K562 (cell line): ENCODE measurements at regions not wholly inside any gene's neighbourhood (a gene's known extent, or its start where the extent isn't known, plus 50 kb on each side); places are given as distances from the start of the nearest gene placed in this dataset.

Source experiments
- ATAC-seq: fragments of 200-7000 bp; cut with Tn5 transposase; 3 replicates; pipeline ENCODE4 v1.9.1; 2020; ENCODE audit warnings: moderate library complexity
- BruUV-seq: library from RNA; stranded (reverse); fragments of 400-500 nt; replicated peaks from 2 replicates; lab custom pipeline; 2021; lab: Mats Ljungman, UMichigan
- CTCF ChIA-PET: fragments of 300-600 bp; formaldehyde crosslinking; extraction: SDS; loops from one replicate; lab custom pipeline; 2021; ENCODE audit warnings: low intra/inter-chr PET ratio; lab: Yijun Ruan, JAX
- POLR2A ChIA-PET: fragments of 300-600, 350-650 bp; sonication (Branson Sonifier 250); formaldehyde crosslinking; extraction: SDS; loops from one replicate; lab custom pipeline; 2021; ENCODE audit warnings: antibody characterized with exemption, inconsistent platforms; lab: Yijun Ruan, JAX
- DNase-seq, 4 experiments: peaks; one replicate each; pipeline versions ENCODE4 v3.0.0 to v3.0.0-alpha.2; 2011 to 2018; ENCODE audit warnings: low spot score in 3 of 4, mixed read lengths in 3 of 4; ENCODE audit errors: extremely low read depth in 1 of 4
- FAIRE-seq: peaks from 2 replicates; lab custom pipeline; 2011; peaks lifted over from hg19 to GRCh38; lab: Jason Lieb, UNC
- H2AFZ ChIP-seq: 2 replicates; pipeline ENCODE4 v1.6.0; 2011; ENCODE audit warnings: low read depth, low read length, control low read depth, inconsistent platforms
- H3K27ac ChIP-seq: fragments of 200-600 bp; 3 replicates; pipeline ENCODE4 v1.8.0; 2011; ENCODE audit warnings: low read depth, mild to moderate bottlenecking, control low read depth, inconsistent platforms, low read length, moderate library complexity, mixed read lengths; ENCODE audit errors: extremely low read depth
- H3K27me3 ChIP-seq, 2 experiments: fragments of 300-600 bp in 1 of 2; 2 replicates in 1 of 2; 3 replicates in 1 of 2; pipeline versions ENCODE4 v1.6.0 to v1.8.0; 2011; ENCODE audit warnings: inconsistent platforms in 2 of 2, low read length in 2 of 2, mild to moderate bottlenecking in 1 of 2, mixed read lengths in 1 of 2, moderate library complexity in 1 of 2; ENCODE audit not compliant: control insufficient read depth in 2 of 2, insufficient read depth in 2 of 2
- H3K36me3 ChIP-seq: fragments of 300-600 bp; 3 replicates; pipeline ENCODE4 v1.8.0; 2011; ENCODE audit warnings: mild to moderate bottlenecking, low read length, inconsistent platforms; ENCODE audit not compliant: control insufficient read depth, insufficient read depth
- H3K4me1 ChIP-seq, 2 experiments: fragments of 200-600 bp in 1 of 2; replicated peaks in 1 of 2; 2 replicates in 1 of 2; 3 replicates in 1 of 2; pipeline versions ENCODE4 v1.5.1 to v1.8.0; 2011; ENCODE audit warnings: inconsistent platforms in 2 of 2, low read length in 2 of 2, mild to moderate bottlenecking in 1 of 2, mixed read lengths in 1 of 2, moderate library complexity in 1 of 2; ENCODE audit not compliant: control insufficient read depth in 2 of 2, insufficient read depth in 2 of 2
- H3K4me2 ChIP-seq: 2 replicates; pipeline ENCODE4 v1.6.1; 2011; ENCODE audit warnings: low read length, control low read depth, inconsistent platforms, mixed read lengths; ENCODE audit not compliant: insufficient read depth
- H3K4me3 ChIP-seq: fragments of 200-600 bp; sonication (generic), shearing (Covaris generic); 2 replicates; pipeline ENCODE4 v1.5.1; 2016; ENCODE audit warnings: control low read depth, inconsistent platforms
- H3K79me2 ChIP-seq: fragments of 200-600 bp; 3 replicates; pipeline ENCODE4 v1.8.0; 2011; ENCODE audit warnings: low read length, inconsistent platforms; ENCODE audit not compliant: control insufficient read depth, insufficient read depth
- H3K9ac ChIP-seq, 2 experiments: 2 replicates each; pipeline versions ENCODE4 v1.6.0 to v1.6.1; 2011; ENCODE audit warnings: low read depth in 2 of 2, low read length in 2 of 2, control low read depth in 1 of 2, inconsistent platforms in 1 of 2, mild to moderate bottlenecking in 1 of 2, mixed read lengths in 1 of 2; ENCODE audit not compliant: insufficient read depth in 1 of 2
- H3K9me1 ChIP-seq: one replicate; pipeline ENCODE4 v1.6.0; 2011; ENCODE audit warnings: inconsistent platforms, mild to moderate bottlenecking, low read length, moderate library complexity; ENCODE audit not compliant: control insufficient read depth, insufficient read depth
- H3K9me3 ChIP-seq: replicated peaks from 2 replicates; pipeline ENCODE4 v1.5.1; 2011; ENCODE audit warnings: low read depth, low read length, inconsistent platforms; ENCODE audit not compliant: control insufficient read depth, insufficient read depth
- H4K20me1 ChIP-seq: replicated peaks from 2 replicates; pipeline ENCODE4 v1.6.1; 2011; ENCODE audit warnings: low read length, inconsistent platforms, mixed read lengths; ENCODE audit not compliant: control insufficient read depth, insufficient read depth
- CBX2 ChIP-seq: fragments of 200-600 bp; sonication (generic); IDR thresholded peaks from one replicate; pipeline ENCODE4 v1.6.1; 2012; ENCODE audit warnings: mild to moderate bottlenecking, low read length, inconsistent platforms; ENCODE audit not compliant: insufficient read depth, poor library complexity, severe bottlenecking
- MEF2A ChIP-seq: IDR thresholded peaks from 2 replicates; pipeline ENCODE4 v1.6.1; 2011; ENCODE audit warnings: low read depth, mild to moderate bottlenecking, low read length, moderate library complexity; ENCODE audit not compliant: control insufficient read depth
- MTA2 ChIP-seq: fragments of 450-650 bp; IDR thresholded peaks from 2 replicates; pipeline ENCODE4 v1.6.1; 2016; ENCODE audit warnings: low read depth
- NFYB ChIP-seq: IDR thresholded peaks from 2 replicates; pipeline ENCODE4 v1.6.1; 2011; ENCODE audit warnings: mild to moderate bottlenecking, moderate library complexity; ENCODE audit not compliant: insufficient read length; ENCODE audit errors: extremely low read depth
- NR3C1 ChIP-seq: sonication (generic); formaldehyde crosslinking; IDR thresholded peaks from 2 replicates; pipeline ENCODE4 v1.8.1; 2022; ENCODE audit warnings: missing genetic modification reagents
- SMARCC2 ChIP-seq: fragments of 450-650 bp; IDR thresholded peaks from 2 replicates; pipeline ENCODE4 v1.6.1; 2017; ENCODE audit warnings: antibody characterized with exemption, moderate library complexity, mild to moderate bottlenecking, low read depth
- WGBS: fragments of 100-300 bp; shearing (Covaris generic); methylation state at CpG from one replicate; pipeline ENCODE4 v1.1.6; 2016; ENCODE audit warnings: low coverage, mixed read lengths; ENCODE audit not compliant: insufficient coverage; ENCODE audit errors: missing lambda C conversion rate; 5-methylcytosine and 5-hydroxymethylcytosine counted together
- in situ Hi-C: fragments of 300-500 bp; cut with MboI; formaldehyde crosslinking; loops from 4 replicates; pipeline ENCODE4 v1.15.0; 2018; ENCODE audit warnings: inconsistent platforms, mixed read lengths
- intact Hi-C: fragments of 100-400 bp; cut with micrococcal nuclease; formaldehyde crosslinking; loops from 2 replicates; pipeline ENCODE4 v1.14.2; 2022
- TF ChIP-seq, protein P1 (sequence below): sonication (generic); formaldehyde crosslinking; IDR thresholded peaks from 2 replicates; pipeline ENCODE4 v1.8.1; 2023; ENCODE audit warnings: mild to moderate bottlenecking, missing genetic modification reagents
- TF ChIP-seq, protein P2 (sequence below): fragments of 250-450 bp; sonication (Bioruptor Pico); IDR thresholded peaks from 2 replicates; pipeline ENCODE4 v1.8.0; 2021; ENCODE audit warnings: borderline replicate concordance, mild to moderate bottlenecking, moderate library complexity; ENCODE audit not compliant: poor library complexity, severe bottlenecking
- TF ChIP-seq, protein P3 (sequence below): fragments of 250-450 bp; sonication (Bioruptor Pico); IDR thresholded peaks from 2 replicates; pipeline ENCODE4 v1.4.0; 2020; ENCODE audit warnings: mild to moderate bottlenecking, moderate library complexity
- TF ChIP-seq, protein P4 (sequence below): fragments of 200-800 bp; sonication (Bioruptor generic); IDR thresholded peaks from 2 replicates; pipeline ENCODE4 v1.6.1; 2017; ENCODE audit warnings: missing genetic modification characterization, missing compliant biosample characterization

DNA sequence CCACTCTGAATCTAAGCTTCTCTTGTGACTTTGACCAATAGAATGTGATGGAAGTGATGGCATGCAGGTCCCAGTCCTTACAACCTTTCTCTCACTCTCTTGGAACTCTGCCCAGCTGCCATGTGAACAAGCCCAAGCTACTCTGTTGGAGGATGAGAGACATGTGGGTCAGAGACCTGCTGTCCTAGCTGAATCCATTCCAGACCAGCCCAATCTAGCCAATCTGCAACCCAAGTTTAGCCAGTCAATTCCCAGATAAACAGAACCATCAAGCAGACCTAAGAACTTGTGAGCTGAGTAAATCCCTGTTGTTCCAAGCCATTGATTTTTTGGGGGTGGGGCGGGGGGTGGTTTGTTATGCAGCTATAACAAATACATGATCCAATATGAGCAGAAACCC is 69.2 kb upstream of the GRK3 start (continued):
- TF ChIP-seq, protein P1, sequence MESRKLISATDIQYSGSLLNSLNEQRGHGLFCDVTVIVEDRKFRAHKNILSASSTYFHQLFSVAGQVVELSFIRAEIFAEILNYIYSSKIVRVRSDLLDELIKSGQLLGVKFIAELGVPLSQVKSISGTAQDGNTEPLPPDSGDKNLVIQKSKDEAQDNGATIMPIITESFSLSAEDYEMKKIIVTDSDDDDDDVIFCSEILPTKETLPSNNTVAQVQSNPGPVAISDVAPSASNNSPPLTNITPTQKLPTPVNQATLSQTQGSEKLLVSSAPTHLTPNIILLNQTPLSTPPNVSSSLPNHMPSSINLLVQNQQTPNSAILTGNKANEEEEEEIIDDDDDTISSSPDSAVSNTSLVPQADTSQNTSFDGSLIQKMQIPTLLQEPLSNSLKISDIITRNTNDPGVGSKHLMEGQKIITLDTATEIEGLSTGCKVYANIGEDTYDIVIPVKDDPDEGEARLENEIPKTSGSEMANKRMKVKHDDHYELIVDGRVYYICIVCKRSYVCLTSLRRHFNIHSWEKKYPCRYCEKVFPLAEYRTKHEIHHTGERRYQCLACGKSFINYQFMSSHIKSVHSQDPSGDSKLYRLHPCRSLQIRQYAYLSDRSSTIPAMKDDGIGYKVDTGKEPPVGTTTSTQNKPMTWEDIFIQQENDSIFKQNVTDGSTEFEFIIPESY (CRISPR knock-in tag) = no peak

DNA sequence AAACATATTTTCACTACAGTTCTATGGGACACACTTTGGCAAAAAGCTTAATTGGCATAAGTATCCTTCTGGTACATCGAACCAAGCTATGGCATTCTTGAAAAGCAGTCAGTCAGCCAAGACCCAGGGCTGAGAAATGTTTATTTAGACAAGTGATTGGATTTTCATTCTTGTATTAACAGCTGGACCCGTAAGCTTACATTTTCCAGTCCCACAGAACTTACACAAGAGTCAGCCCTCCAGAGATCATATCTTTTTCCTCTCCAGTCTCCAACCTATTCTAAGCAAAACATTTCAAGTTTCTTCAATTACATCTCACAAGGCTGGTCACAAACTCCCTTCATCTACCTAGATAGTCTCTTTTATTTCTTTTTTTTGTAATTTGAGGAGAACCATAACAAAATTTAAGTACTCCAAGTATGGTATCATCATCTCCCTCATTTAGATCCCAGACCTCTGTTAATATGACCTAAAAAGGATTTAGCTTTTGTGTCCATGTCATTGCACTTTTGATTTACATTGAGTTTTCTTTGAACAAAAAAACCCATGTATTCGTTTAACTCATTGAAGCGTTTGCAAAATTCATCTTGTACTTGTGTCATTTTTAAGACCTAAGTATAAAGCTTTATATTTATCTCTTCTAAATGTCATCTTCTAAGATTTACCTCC is 67.9 kb upstream of the GRK3 start:
- Histone ChIP-seq H3K36me3 (no peaks in the 10 kb centered on the region), H3K9me1 (no peaks in the 10 kb centered on the region), H3K9ac (no peak overlapping the region), H4K20me1 (peaks cover 7% of the 10 kb centered on the region), H3K27me3 (no peaks in the 10 kb centered on the region), H3K4me1 (peaks cover 0 to 5% of the 10 kb centered on the region in 2 experiments; a peak in 2 of 5 replicates), H3K9me3 (no peaks in the 10 kb centered on the region), H2AFZ (no peak overlapping the region), H3K4me3 (no peak overlapping the region), H3K79me2 (no peaks in the 10 kb centered on the region), H3K27ac (no peak overlapping the region), H3K4me2 (no peak overlapping the region)
- ATAC-seq (no peak), DNase-seq (no peak), FAIRE-seq (no peak)
- CTCF ChIA-PET = no interaction called here
- 53% methylated on average over 4 of the region's 4 CpGs for whole genome bisulfite sequencing
- in situ Hi-C loops (no loop called here), intact Hi-C loops (no loop called here)
- POLR2A ChIA-PET = interaction anchor here (0.6 to 0.9 kb wide), 2 partner anchors 94 to 266 kb away, joined by 3 read pairs; no protein-coding TSS in a partner anchor
- no TSS peak for BruUV-seq
- TF ChIP-seq, protein P2, sequence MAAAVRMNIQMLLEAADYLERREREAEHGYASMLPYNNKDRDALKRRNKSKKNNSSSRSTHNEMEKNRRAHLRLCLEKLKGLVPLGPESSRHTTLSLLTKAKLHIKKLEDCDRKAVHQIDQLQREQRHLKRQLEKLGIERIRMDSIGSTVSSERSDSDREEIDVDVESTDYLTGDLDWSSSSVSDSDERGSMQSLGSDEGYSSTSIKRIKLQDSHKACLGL (CRISPR knock-in tag) = no peak
- TF ChIP-seq CBX2 (no peak), MTA2 (no peak), NFYB (no peak), SMARCC2 (no peak), MEF2A (no peak), NR3C1 (CRISPR knock-in tag) (no peak)
- TF ChIP-seq, protein P3, sequence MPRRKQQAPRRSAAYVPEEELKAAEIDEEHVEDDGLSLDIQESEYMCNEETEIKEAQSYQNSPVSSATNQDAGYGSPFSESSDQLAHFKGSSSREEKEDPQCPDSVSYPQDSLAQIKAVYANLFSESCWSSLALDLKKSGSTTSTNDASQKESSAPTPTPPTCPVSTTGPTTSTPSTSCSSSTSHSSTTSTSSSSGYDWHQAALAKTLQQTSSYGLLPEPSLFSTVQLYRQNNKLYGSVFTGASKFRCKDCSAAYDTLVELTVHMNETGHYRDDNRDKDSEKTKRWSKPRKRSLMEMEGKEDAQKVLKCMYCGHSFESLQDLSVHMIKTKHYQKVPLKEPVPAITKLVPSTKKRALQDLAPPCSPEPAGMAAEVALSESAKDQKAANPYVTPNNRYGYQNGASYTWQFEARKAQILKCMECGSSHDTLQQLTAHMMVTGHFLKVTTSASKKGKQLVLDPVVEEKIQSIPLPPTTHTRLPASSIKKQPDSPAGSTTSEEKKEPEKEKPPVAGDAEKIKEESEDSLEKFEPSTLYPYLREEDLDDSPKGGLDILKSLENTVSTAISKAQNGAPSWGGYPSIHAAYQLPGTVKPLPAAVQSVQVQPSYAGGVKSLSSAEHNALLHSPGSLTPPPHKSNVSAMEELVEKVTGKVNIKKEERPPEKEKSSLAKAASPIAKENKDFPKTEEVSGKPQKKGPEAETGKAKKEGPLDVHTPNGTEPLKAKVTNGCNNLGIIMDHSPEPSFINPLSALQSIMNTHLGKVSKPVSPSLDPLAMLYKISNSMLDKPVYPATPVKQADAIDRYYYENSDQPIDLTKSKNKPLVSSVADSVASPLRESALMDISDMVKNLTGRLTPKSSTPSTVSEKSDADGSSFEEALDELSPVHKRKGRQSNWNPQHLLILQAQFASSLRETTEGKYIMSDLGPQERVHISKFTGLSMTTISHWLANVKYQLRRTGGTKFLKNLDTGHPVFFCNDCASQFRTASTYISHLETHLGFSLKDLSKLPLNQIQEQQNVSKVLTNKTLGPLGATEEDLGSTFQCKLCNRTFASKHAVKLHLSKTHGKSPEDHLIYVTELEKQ (CRISPR knock-in tag) = no peak
- TF ChIP-seq, protein P4, sequence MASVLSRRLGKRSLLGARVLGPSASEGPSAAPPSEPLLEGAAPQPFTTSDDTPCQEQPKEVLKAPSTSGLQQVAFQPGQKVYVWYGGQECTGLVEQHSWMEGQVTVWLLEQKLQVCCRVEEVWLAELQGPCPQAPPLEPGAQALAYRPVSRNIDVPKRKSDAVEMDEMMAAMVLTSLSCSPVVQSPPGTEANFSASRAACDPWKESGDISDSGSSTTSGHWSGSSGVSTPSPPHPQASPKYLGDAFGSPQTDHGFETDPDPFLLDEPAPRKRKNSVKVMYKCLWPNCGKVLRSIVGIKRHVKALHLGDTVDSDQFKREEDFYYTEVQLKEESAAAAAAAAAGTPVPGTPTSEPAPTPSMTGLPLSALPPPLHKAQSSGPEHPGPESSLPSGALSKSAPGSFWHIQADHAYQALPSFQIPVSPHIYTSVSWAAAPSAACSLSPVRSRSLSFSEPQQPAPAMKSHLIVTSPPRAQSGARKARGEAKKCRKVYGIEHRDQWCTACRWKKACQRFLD (CRISPR knock-in tag) = no peak
